Stimulated activated naive CD8-positive, alpha-beta T cell treated with anti-CD3 and anti-CD28 coated beads, Interleukin-15, Interleukin-2, amounts not matched to agents 100 ng/mL and 50 ng/mL, for 24 hours (primary cell): ENCODE measurements at regions not wholly inside any gene's neighbourhood (a gene's known extent, or its start where the extent isn't known, plus 50 kb on each side); places are given as distances from the start of the nearest gene placed in this dataset.
A peak's percentile ranks its signal among the peaks of the same experiment; 100 is the strongest.
"Not testable (repeated sequence)": the region's sequence is repeated elsewhere in the genome, so short reads cannot be mapped to it uniquely, and the experiment has no call there.

Source experiments
- H3K27ac Mint-ChIP-seq: one replicate; pipeline ENCODE4 v1.8.0; 2021; ENCODE audit warnings: mild to moderate bottlenecking, mixed read lengths
- H3K27me3 Mint-ChIP-seq: one replicate; pipeline ENCODE4 v1.8.0; 2021; ENCODE audit warnings: mixed read lengths
- H3K36me3 Mint-ChIP-seq: one replicate; pipeline ENCODE4 v1.8.0; 2021; ENCODE audit warnings: low read depth, mixed read lengths
- H3K4me1 Mint-ChIP-seq: one replicate; pipeline ENCODE4 v1.8.0; 2021; ENCODE audit warnings: low read depth, mixed read lengths
- H3K4me3 Mint-ChIP-seq: one replicate; pipeline ENCODE4 v1.8.0; 2021; ENCODE audit warnings: mild to moderate bottlenecking, mixed read lengths
- H3K9me3 Mint-ChIP-seq: one replicate; pipeline ENCODE4 v1.8.0; 2021; ENCODE audit warnings: mixed read lengths

GRCh38 chr14:21822109-21822508 is 148.5 kb upstream of the OR4E1 start:
- Mint-ChIP-seq H3K4me1 (peaks cover 11% of the 10 kb centered on the region), H3K9me3 (peaks cover 7% of the 10 kb centered on the region), H3K36me3 (no peaks in the 10 kb centered on the region), H3K4me3 (no peak overlapping the region), H3K27ac (no peak overlapping the region), H3K27me3 (peaks cover 21% of the 10 kb centered on the region)

GRCh38 chr14:21820631-21821030 is 147.0 kb upstream of the OR4E1 start:
- H3K36me3 Mint-ChIP-seq, result no peaks in the 10 kb centered on the region
- peaks cover 13% of the 10 kb centered on the region for H3K27me3 Mint-ChIP-seq
- H3K4me3 Mint-ChIP-seq, result no peak overlapping the region
- H3K4me1 Mint-ChIP-seq, result peaks cover 11% of the 10 kb centered on the region
- H3K9me3 Mint-ChIP-seq, result peaks cover 13% of the 10 kb centered on the region
- H3K27ac Mint-ChIP-seq, result no peak overlapping the region

- not testable (repeated sequence) for H3K27me3 Mint-ChIP-seq, H3K27ac Mint-ChIP-seq, H3K36me3 Mint-ChIP-seq, H3K4me3 Mint-ChIP-seq, H3K4me1 Mint-ChIP-seq
- H3K9me3 Mint-ChIP-seq, result peaks cover 14% of the 10 kb centered on the region
Observed at GRCh38 chr14:21819891-21820290, 146.3 kb upstream of the OR4E1 start.

- H3K36me3 Mint-ChIP-seq, H3K4me3 Mint-ChIP-seq, H3K27ac Mint-ChIP-seq, H3K4me1 Mint-ChIP-seq: not testable (repeated sequence)
- peaks cover 16% of the 10 kb centered on the region for H3K27me3 Mint-ChIP-seq
- H3K9me3 Mint-ChIP-seq, result peaks cover 22% of the 10 kb centered on the region
Observed at GRCh38 chr14:21817010-21817409, 143.4 kb upstream of the OR4E1 start.

- Mint-ChIP-seq H3K9me3 (peaks cover under 1% of the 10 kb centered on the region), H3K36me3 (no peaks in the 10 kb centered on the region), H3K4me3 (no peak overlapping the region), H3K27ac (no peak overlapping the region), H3K4me1 (no peaks in the 10 kb centered on the region), H3K27me3 (peaks cover 18% of the 10 kb centered on the region)
Observed at GRCh38 chr14:21807975-21808374, 134.4 kb upstream of the OR4E1 start.

- H3K4me3 Mint-ChIP-seq, result no peak overlapping the region
- no peaks in the 10 kb centered on the region for H3K36me3 Mint-ChIP-seq
- no peaks in the 10 kb centered on the region for H3K9me3 Mint-ChIP-seq
Observed at GRCh38 chr14:21804981-21805380, 131.4 kb upstream of the OR4E1 start.

GRCh38 chr14:21802441-21802840 is 128.8 kb upstream of the OR4E1 start:
- no peaks in the 10 kb centered on the region for H3K36me3 Mint-ChIP-seq
- no peaks in the 10 kb centered on the region for H3K9me3 Mint-ChIP-seq
- no peak overlapping the region for H3K4me3 Mint-ChIP-seq
- H3K27ac Mint-ChIP-seq, result no peak overlapping the region
- H3K4me1 Mint-ChIP-seq, result no peaks in the 10 kb centered on the region
- peaks cover 26% of the 10 kb centered on the region for H3K27me3 Mint-ChIP-seq

More at GRCh38 chr14:21804981-21805380, 131.4 kb upstream of the OR4E1 start:
- Mint-ChIP-seq H3K27ac (no peak overlapping the region), H3K27me3 (peaks cover 20% of the 10 kb centered on the region), H3K4me1 (no peaks in the 10 kb centered on the region)

- Mint-ChIP-seq H3K4me1 (peaks cover 4% of the 10 kb centered on the region), H3K36me3 (no peaks in the 10 kb centered on the region), H3K27ac (no peak overlapping the region), H3K9me3 (peaks cover 12% of the 10 kb centered on the region), H3K4me3 (peak overlapping the region; percentile 36), H3K27me3 (peaks cover 14% of the 10 kb centered on the region)
Observed at GRCh38 chr14:21796916-21797315, 123.3 kb upstream of the OR4E1 start.

- Mint-ChIP-seq H3K9me3 (peaks cover 12% of the 10 kb centered on the region), H3K36me3 (no peaks in the 10 kb centered on the region), H3K4me3 (no peak overlapping the region), H3K4me1 (peaks cover 7% of the 10 kb centered on the region), H3K27me3 (peaks cover 13% of the 10 kb centered on the region), H3K27ac (no peak overlapping the region)
Observed at GRCh38 chr14:21795456-21795855, 121.8 kb upstream of the OR4E1 start.

- Mint-ChIP-seq H3K4me1 (peaks cover 7% of the 10 kb centered on the region), H3K27me3 (peaks cover under 1% of the 10 kb centered on the region), H3K27ac (no peak overlapping the region), H3K4me3 (no peak overlapping the region), H3K9me3 (peaks cover 12% of the 10 kb centered on the region), H3K36me3 (no peaks in the 10 kb centered on the region)
Observed at GRCh38 chr14:21791749-21792148, 118.1 kb upstream of the OR4E1 start.

GRCh38 chr14:21788687-21789086 is 115.1 kb upstream of the OR4E1 start:
- not testable (repeated sequence) for H3K27ac Mint-ChIP-seq, H3K36me3 Mint-ChIP-seq, H3K4me3 Mint-ChIP-seq, H3K4me1 Mint-ChIP-seq, H3K27me3 Mint-ChIP-seq, H3K9me3 Mint-ChIP-seq

- H3K27me3 Mint-ChIP-seq, result peaks cover 13% of the 10 kb centered on the region
- H3K36me3 Mint-ChIP-seq, H3K4me1 Mint-ChIP-seq, H3K27ac Mint-ChIP-seq, H3K9me3 Mint-ChIP-seq, H3K4me3 Mint-ChIP-seq: not testable (repeated sequence)
Observed at GRCh38 chr14:21787242-21787641, 113.6 kb upstream of the OR4E1 start.

- no peak overlapping the region for H3K4me3 Mint-ChIP-seq
- H3K9me3 Mint-ChIP-seq, result no peaks in the 10 kb centered on the region
- H3K27ac Mint-ChIP-seq, result no peak overlapping the region
- peaks cover 23% of the 10 kb centered on the region for H3K27me3 Mint-ChIP-seq
- H3K4me1 Mint-ChIP-seq, result no peaks in the 10 kb centered on the region
- H3K36me3 Mint-ChIP-seq, result no peaks in the 10 kb centered on the region
Observed at GRCh38 chr14:21781543-21781942, 107.9 kb upstream of the OR4E1 start.

GRCh38 chr14:21780429-21781084 is 106.9 kb upstream of the OR4E1 start:
- H3K9me3 Mint-ChIP-seq, result no peaks in the 10 kb centered on the region
- no peak overlapping the region for H3K27ac Mint-ChIP-seq
- H3K4me1 Mint-ChIP-seq, result no peaks in the 10 kb centered on the region
- no peak overlapping the region for H3K4me3 Mint-ChIP-seq
- peaks cover 22% of the 10 kb centered on the region for H3K27me3 Mint-ChIP-seq
- no peaks in the 10 kb centered on the region for H3K36me3 Mint-ChIP-seq

GRCh38 chr14:21771671-21772070 is 98.1 kb upstream of the OR4E1 start:
- H3K36me3 Mint-ChIP-seq, result no peaks in the 10 kb centered on the region
- no peak overlapping the region for H3K4me3 Mint-ChIP-seq
- peaks cover 3% of the 10 kb centered on the region for H3K4me1 Mint-ChIP-seq
- H3K9me3 Mint-ChIP-seq, result no peaks in the 10 kb centered on the region
- peaks cover 18% of the 10 kb centered on the region for H3K27me3 Mint-ChIP-seq
- H3K27ac Mint-ChIP-seq, result no peak overlapping the region

- H3K9me3 Mint-ChIP-seq, result no peaks in the 10 kb centered on the region
- H3K4me3 Mint-ChIP-seq, result peak overlapping the region; percentile 76
- peaks cover 14% of the 10 kb centered on the region for H3K27me3 Mint-ChIP-seq
- H3K27ac Mint-ChIP-seq, result peak overlapping the region; percentile 81
- H3K4me1 Mint-ChIP-seq, result peaks cover 3% of the 10 kb centered on the region
- no peaks in the 10 kb centered on the region for H3K36me3 Mint-ChIP-seq
Observed at GRCh38 chr14:21768875-21769257, 95.2 kb upstream of the OR4E1 start.
